GM12864 (cell line): ENCODE measurements at regions not wholly inside any gene's neighbourhood (a gene's known extent, or its start where the extent isn't known, plus 50 kb on each side); places are given as distances from the start of the nearest gene placed in this dataset.
"Not testable (repeated sequence)": the region's sequence is repeated elsewhere in the genome, so short reads cannot be mapped to it uniquely, and the experiment has no call there.

ENCODE experiments used
- DNase-seq: peaks from one replicate; pipeline ENCODE4 v3.0.0-alpha.2; 2011; ENCODE audit warnings: low read depth
- H3K4me3 ChIP-seq: 2 replicates; pipeline ENCODE4 v1.5.1; 2011; ENCODE audit warnings: mild to moderate bottlenecking, low read depth, low read length, control low read depth
- TF ChIP-seq, protein P1 (sequence below): IDR thresholded peaks from 2 replicates; pipeline ENCODE4 v1.5.1; 2011; ENCODE audit warnings: low read depth, mild to moderate bottlenecking, moderate library complexity, low read length, control low read depth, inconsistent platforms; ENCODE audit errors: missing control alignments

DNA sequence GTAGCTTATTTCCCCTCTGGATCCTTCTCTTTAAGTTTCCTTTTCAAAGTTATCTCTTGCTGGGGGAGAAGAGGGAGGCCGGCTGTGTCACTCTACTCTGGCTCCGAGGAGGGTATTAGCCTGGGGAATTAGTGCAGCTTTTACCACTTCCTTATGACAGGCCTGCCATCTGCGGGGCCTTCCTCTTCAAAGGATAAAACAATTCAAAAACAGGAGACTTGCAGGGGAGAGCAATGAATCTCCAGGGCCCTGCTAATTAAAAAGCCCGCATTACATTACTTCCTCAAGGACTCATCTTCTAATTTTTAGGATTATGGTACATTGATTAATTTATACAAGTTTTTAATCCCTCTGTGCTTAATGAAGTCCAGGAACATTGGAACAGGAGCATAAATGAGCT lies 190.9 kb upstream of the CDH5 start:
- DNase-seq, result no peak
- H3K4me3 ChIP-seq, result no peak overlapping the region
- TF ChIP-seq, protein P1, sequence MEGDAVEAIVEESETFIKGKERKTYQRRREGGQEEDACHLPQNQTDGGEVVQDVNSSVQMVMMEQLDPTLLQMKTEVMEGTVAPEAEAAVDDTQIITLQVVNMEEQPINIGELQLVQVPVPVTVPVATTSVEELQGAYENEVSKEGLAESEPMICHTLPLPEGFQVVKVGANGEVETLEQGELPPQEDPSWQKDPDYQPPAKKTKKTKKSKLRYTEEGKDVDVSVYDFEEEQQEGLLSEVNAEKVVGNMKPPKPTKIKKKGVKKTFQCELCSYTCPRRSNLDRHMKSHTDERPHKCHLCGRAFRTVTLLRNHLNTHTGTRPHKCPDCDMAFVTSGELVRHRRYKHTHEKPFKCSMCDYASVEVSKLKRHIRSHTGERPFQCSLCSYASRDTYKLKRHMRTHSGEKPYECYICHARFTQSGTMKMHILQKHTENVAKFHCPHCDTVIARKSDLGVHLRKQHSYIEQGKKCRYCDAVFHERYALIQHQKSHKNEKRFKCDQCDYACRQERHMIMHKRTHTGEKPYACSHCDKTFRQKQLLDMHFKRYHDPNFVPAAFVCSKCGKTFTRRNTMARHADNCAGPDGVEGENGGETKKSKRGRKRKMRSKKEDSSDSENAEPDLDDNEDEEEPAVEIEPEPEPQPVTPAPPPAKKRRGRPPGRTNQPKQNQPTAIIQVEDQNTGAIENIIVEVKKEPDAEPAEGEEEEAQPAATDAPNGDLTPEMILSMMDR, result no peak

DNA sequence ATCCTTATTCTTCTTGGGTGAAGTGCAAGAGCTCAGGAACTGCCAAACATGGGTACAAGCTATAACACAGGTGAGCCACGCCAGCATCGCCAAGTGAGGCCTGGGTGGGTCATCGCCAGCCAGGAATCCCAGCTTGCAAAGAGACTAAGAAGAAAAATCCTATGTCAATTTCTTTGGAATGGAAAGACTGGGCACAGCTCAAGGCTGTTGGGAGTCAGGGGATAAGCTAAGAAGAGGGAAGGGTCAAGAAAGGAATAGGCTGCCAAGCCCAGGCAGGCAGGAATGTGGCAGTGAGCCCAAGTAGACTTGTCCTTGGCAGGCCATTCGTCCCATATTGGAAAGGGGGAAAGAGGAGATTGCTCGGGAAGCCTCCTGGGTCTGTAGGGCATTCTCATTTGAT lies 191.4 kb upstream of the CDH5 start:
- no peak overlapping the region for H3K4me3 ChIP-seq
- DNase-seq, result no peak
- TF ChIP-seq, protein P1, result no peak

DNA sequence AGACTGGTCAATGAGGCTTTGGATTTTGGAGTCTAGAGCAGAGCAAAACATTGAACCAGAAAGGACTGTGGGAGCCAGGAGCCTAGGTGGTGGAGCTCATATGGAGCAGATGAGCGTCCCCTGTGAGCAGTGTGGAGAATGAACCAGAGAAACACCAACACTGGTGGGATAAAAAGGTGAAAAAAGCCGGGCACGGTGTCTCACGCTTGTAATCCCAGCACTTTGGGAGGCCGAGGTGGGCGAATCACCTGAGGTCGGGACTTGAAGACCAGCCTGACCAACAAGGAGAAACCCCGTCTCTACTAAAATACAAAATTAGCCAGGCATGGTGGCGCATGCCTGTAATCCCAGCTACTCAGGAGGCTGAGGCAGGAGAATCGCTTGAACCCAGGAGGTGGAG lies 192.7 kb upstream of the CDH5 start:
- not testable (repeated sequence) for DNase-seq, H3K4me3 ChIP-seq

DNA sequence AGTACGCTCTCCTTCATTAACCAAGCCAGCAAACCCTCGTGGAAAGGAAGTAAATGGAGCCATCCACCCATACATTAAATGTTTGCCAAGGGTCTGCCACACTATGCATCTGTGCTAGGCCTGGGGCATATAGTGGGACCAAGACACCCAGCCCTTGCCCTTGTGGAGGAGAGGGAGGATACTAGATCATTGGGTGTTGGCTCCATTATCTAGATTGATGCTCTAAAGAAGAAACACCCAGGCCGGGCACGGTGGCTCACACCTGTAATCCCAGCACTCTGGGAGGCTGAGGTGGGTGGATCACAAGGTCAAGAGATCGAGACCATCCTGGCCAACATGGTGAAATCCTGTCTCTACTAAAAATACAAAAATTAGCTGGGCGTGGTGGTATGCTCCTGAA lies 193.3 kb upstream of the CDH5 start:
- H3K4me3 ChIP-seq, DNase-seq: not testable (repeated sequence)

DNA sequence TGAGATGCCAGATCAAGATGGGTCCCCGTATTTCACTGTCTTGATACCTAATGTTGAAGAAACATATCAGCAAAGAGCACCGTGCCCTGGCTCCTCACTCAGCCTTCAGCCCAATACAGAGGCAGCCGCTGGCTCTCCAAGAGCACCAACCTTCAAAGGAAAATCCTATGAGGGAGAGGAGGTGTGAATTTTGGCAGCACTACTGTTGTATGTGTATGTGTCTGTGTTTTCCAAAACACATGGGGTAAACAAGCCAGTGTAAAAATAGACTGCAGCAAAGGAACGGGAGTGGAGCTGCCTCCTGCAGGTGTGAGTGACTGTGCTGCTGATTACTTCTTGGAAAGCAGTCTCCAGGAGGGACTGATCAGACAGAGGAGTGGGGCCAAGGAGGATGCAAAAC lies 194.0 kb upstream of the CDH5 start:
- TF ChIP-seq, protein P1, result no peak

DNA sequence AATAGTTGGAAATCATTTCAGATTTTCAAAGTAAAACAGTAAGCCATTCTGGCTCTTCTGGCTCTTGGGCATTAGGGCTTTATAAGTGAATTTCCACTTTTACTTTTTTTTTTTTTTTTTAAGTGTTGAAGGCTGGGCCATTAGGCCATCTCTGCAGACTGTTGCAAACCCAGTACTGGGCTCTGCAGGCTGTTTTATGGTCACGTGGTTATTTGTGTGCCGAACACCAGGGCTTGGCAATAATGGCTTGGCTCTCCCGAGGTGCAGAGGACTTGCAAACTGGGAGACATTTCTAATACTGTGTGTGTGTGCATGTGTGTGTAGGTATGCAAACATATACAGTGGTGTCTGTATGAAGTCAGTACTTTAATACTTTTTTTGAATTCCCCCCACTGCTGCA lies 194.9 kb upstream of the CDH5 start:
- H3K4me3 ChIP-seq, result no peak overlapping the region
- TF ChIP-seq, protein P1, result no peak
- no peak for DNase-seq

More for the DNA sequence above, 194.0 kb upstream of the CDH5 start:
- DNase-seq, result no peak
- H3K4me3 ChIP-seq, result no peak overlapping the region

DNA sequence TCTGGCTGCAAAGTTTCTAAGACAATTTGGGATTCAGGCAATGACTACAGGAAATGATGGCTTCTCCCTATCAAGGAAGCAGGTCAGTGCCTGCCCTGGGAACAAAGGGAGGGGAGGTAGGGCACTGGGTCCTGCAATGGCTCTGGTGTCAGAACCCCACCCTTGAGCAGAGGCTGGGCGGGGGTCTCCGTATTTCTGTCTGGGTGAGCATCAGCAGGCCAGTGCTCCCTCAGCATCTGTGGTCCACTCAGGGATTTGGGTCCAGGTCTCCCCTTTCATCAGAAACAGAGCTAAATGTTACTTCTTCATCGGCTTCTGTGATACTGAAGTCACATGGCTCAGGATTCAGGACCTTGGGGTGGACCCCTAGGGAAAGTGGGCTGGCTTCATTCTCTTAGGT lies 195.5 kb upstream of the CDH5 start:
- DNase-seq, result no peak
- TF ChIP-seq, protein P1, result no peak
- no peak overlapping the region for H3K4me3 ChIP-seq

DNA sequence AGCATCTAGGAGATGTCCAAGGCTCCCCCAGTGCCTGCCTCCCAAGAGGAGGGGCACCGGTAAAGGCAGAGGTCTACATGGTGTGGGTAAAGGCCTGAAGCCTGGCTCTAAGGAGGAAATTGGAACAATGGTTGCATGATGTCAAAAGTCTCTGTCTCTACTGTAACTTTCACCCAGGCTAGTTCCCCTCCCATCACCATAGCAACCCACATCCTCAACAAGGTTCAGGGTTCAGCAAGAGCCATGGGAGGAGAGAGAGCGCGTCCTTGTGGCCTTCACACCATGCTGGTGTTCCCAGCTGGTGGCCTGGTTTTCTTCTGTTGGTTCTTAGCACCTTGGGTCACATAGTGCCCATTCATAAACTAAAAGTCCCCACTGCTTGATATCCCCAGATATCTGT lies 196.7 kb upstream of the CDH5 start:
- no peak overlapping the region for H3K4me3 ChIP-seq
- TF ChIP-seq, protein P1, result no peak
- no peak for DNase-seq
